A549 (cell line): ENCODE measurements at regions not wholly inside any gene's neighbourhood (a gene's known extent, or its start where the extent isn't known, plus 50 kb on each side); places are given as distances from the start of the nearest gene placed in this dataset.
"Not testable (repeated sequence)": the region's sequence is repeated elsewhere in the genome, so short reads cannot be mapped to it uniquely, and the experiment has no call there.

Experiments used
- HEYL ChIP-seq: fragments of 250-450 bp; sonication (Bioruptor Pico); IDR thresholded peaks from 2 replicates; pipeline ENCODE4 v1.8.0; 2021; ENCODE audit warnings: mild to moderate bottlenecking, moderate library complexity
- RAD21 ChIP-seq, 2 experiments: fragments of >200 bp in 1 of 2; sonication (Bioruptor Twin) in 1 of 2; formaldehyde crosslinking in 1 of 2; IDR thresholded peaks in 1 of 2; conservative IDR thresholded peaks in 1 of 2; 2 replicates in 1 of 2; 3 replicates in 1 of 2; pipeline ENCODE4 v1.6.1; 2012 to 2018; ENCODE audit warnings: inconsistent platforms in 1 of 2
- RNF2 ChIP-seq: fragments of 200-600 bp; sonication (generic); IDR thresholded peaks from 2 replicates; pipeline ENCODE4 v1.6.1; 2016; ENCODE audit warnings: low read depth, mild to moderate bottlenecking, antibody characterized with exemption, moderate library complexity, borderline replicate concordance

DNA sequence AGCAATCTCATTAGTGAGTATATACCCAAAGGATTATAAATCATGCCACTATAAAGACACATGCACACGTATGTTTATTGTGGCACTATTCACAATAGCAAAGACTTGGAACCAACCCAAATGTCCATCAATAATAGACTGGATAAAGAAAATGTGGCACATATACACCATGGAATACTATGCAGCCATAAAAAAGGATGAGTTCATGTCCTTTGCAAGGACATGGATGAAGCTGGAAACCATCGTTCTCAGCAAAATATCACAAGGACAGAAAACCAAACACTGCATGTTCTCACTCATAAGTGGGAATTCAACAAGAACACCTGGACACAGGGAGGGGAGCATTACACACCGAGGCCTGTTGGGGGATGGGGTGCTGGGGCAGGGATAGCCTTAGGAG lies 252.9 kb upstream of the MSX2 start:
- not testable (repeated sequence) for TF ChIP-seq HEYL (CRISPR knock-in tag); RNF2; RAD21 (conservative IDR thresholded peaks at IDR 0.05 in 1 of 2, IDR thresholded peaks at IDR 0.05 in 1 of 2)
